ENCODE measurements at regions not wholly inside any gene's neighbourhood (a gene's known extent, or its start where the extent isn't known, plus 50 kb on each side); places are given as distances from the start of the nearest gene placed in this dataset.

DNA sequence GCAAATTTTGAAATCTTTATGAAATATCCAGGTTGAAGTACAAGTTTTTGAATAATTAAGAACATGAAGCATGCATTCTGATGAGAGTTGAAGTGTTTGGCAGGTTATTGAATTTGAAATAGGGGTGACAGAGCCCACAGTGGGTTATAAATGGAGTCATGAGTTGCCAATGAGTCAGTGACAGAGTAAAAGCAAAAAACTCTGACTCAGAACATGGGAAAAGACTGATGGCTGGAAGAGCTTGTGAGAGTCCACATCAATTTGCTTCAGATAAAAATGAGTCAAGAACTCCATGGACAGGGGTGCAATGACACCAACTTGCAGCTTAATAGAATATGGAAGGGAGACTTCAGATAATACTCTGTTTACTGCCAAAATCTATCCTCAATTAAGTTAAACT is 105.3 kb downstream of the SLC6A15 start:
- DNase-seq (ENCODE audit: missing footprints) (no peak), ATAC-seq (no peak)
- intact Hi-C loops (cut with DNase I): no loop called here

DNA sequence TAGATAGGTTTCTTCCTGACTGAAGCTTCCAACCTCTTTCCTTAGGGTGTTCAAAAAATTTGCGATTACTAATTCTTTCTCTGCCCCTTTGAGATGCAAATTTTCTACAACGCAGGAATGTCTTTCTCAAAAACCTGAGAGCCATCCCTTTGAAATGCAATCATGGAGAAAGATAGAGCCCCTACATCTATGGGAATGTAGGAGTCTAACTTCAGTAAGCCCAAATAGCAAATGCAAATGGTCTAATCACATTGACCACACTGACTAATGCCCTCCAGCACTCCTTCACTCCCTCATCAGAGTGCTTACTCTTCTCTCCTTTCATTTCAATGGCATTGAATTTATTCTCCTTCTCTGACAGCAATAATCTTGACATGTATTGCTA is 107.1 kb downstream of the SLC6A15 start:
- ATAC-seq (no peak), DNase-seq (ENCODE audit: missing footprints) (no peak)
- intact Hi-C loops (cut with DNase I): no loop called here

DNA sequence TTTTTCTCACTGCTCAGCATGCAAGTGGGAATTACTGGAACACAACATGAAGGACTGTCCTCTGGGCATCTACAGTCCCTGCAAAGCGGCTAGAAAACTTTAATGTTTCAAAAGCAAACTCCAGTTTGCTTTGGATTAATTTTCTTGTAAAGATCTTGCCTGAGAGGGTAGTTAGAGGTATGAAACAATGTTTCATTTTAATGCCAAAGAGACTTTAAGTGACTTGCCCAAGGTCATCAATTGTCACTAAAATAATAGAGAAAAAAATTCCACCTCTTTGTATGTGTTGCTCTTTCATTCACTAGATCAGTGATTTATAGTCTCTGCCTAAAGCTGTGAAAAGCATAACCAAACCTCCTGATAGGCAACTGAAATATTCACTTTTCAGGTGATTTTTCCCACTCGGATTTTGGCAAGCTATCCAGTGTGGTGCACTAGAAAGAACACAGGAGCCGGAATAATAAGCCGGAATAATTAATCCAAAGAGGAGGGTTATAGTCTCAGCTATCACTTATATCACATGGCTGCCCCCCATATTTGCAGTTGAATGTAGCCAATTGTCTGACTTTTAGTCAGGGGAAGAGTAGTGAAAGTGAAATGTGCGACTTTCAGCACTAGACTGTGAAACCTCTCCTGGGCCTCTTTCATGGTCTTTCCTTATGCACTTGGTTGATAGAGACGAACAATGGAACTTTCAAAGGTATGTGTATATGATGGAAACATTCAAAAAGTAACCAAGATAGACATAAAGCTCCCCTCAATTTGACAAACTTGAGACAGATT is 107.7 kb downstream of the SLC6A15 start:
- no peak for ATAC-seq
- intact Hi-C loops (cut with DNase I): no loop called here
- no peak for DNase-seq (ENCODE audit: missing footprints)

DNA sequence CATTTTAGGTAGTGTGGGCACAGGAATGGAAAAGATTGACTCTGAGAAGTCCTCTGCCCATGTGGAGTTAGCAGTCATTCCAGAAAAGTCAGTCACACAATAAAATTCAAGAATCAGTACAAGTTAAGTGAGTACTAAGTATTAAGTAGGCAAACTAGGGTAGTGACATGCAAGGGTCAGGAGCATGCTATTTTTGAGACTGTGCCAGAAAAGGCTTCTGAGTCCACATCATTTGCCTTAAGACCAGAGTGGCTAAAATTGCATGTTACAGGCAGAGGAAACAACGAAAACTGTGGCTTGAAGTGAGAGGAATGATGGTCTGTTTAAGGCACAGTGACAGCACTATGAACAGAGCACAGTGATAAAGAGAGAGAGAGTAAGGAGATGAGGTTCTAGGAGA is 108.9 kb downstream of the SLC6A15 start:
- intact Hi-C loops (cut with DNase I): no loop called here
- DNase-seq (ENCODE audit: missing footprints) (no peak), ATAC-seq (no peak)

GRCh38 chr12:84802161-84802560 is 110.4 kb downstream of the SLC6A15 start:
- ATAC-seq (no peak), DNase-seq (ENCODE audit: missing footprints) (no peak)
- intact Hi-C loops (cut with DNase I): no loop called here

DNA sequence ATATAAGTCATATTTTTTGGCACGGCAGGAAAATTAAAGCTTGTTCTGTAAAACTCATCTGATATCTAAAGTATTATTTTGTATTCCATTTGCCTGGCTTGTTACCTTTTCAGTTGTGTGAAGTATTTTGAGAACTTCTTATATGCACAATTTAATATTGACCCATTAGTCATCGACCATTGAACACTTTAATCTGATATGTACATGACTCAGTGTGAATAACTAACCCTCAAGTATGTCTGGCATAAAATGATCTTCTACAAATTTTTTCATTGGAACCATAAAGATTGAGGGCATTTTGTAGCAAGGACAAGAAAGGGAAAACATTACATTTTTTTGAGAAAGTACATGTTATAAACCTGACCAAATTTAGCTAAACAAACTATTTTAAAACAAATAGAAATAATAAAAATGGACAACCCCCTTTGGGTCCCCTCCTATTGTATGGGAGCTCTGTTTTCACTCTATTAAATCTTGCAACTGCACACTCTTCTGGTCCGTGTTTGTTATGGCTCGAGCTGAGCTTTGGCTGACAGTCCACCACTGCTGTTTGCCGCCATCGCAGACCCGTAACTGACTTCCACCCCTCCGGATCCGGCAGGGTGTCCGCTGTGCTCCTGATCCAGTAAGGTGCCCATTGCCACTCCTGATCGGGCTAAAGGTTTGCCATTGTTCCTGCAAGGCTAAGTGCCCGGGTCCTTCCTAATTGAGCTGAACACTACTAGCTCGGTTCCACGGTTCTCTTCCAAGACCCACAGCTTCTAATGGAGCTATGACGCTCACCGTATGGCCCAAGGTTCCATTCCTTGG is 118.8 kb downstream of the SLC6A15 start:
- intact Hi-C loops (cut with DNase I): no loop called here
- ATAC-seq: no peak
- DNase-seq (ENCODE audit: missing footprints): peak; percentile 48

DNA sequence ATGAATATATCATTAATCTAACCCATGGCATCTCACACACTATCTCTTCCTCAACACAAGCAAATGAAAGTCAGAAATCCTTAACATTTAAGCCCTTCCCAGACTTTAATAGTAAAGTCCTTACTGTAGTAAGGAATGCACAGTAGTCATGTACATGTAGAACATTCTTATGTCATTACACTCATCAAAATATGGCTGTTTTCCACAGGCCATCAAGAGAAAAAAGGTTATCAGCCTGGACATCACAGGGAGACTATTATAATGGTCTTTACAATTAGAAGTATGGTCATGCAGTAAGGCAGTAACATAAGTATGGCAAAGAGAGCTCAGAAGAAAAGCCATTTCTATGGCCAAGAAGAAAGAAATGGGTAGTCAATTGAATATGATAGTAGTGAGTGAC is 121.2 kb downstream of the SLC6A15 start:
- intact Hi-C loops (cut with DNase I): no loop called here
- DNase-seq (ENCODE audit: missing footprints) (no peak), ATAC-seq (no peak)

DNA sequence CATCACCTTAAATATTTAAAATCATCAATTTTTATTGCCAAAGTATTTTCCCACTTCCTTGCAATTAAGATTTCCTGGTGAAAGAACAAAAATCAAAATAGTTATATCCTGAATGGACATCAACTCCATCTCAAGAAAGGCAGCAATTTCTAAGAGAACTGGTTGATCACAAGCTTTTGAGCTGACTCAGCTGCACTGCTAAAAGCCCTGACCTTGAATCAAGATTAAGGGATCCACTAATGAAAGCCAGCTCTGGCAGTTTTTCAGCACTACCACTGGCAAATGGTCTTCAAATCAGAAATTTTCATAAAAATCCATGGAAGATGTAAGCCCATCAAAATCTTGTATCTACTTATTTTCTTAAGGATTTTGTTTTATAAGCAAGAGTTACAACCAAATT is 123.4 kb downstream of the SLC6A15 start:
- DNase-seq (ENCODE audit: missing footprints) (no peak), ATAC-seq (no peak)
- intact Hi-C loops (cut with DNase I): no loop called here

DNA sequence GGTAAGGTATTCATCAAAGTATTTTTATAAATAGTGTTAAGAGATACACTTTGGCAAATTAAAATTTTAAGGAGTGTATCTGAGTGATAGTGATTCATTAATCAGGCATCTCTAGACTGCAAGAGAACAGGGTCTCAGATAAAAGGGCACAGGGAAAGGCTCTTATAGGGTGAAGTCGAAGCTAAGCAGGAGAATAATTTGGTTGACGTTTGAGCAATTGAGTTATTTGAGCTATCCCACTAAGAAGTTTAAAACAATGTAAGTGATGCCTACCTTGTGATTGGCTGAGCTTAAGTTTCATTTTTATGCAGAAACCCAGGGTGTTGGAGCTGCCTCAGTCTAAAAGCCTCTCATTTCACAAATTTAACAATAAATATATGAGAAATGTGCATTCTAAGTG is 125.3 kb downstream of the SLC6A15 start:
- ATAC-seq (no peak), DNase-seq (ENCODE audit: missing footprints) (no peak)
- intact Hi-C loops (cut with DNase I): no loop called here

DNA sequence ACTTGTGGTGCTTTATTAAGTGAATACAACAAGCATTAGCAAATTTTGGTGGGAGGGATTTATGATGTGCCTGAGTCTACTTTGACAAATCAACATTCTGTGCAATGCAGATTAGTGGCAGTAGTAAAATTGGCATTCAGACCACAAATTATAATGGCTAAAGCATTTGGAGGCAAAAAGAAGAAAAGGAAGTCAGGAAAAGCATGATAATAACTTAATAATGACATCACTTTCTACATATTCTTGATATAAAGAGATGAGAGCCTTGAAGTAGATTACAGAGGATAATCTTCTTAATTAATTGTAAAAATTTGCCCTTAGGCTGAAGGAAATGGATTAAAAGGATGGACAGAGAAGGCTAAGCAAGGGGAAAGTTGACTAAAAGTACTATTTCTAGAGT is 126.0 kb downstream of the SLC6A15 start:
- ATAC-seq (no peak), DNase-seq (ENCODE audit: missing footprints) (no peak)
- intact Hi-C loops (cut with DNase I): no loop called here

DNA sequence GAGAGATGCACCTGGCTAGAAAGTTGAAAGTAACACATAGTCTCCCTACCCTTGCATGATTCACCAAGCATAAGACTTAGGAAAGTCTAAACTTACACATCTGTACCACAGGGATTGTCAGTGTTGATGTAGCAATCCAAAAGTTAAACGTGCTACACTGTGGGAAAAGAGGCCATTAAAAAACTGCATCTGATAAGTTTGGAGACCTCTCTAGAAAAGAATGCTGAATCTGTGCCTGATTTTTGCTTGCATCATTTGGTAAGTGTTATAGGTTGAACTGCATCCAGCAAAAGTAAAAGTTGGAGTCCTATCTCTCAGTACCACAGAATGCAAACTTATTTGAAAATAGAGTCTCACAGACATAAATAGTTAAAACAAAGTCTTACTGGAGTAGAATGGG is 126.6 kb downstream of the SLC6A15 start:
- ATAC-seq (no peak), DNase-seq (ENCODE audit: missing footprints) (no peak)
- intact Hi-C loops (cut with DNase I): no loop called here

DNA sequence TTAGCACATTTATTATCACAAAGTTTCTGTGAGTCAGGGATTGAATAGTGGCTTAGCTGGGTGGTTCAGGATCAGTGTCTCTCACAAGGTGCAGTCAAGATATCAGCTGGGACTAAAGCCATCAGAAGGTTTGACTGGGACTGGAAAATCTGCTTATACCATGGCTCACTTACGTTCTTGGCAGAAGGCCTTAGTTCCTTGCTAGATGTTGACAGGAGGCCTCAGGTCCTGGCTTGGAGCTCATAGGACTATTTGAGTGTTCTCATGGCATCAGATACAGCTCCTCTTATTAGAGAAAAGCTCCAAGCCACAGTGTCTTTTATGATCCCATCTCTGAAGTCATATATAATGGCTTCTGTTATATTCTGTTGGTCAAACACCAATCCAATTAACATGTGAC is 127.3 kb downstream of the SLC6A15 start:
- ATAC-seq (no peak), DNase-seq (ENCODE audit: missing footprints) (no peak)
- intact Hi-C loops (cut with DNase I): no loop called here

- ATAC-seq: no peak
- intact Hi-C loops (cut with DNase I): no loop called here
- DNase-seq (ENCODE audit: missing footprints): no peak
Measured at GRCh38 chr12:84779169-84779568, 133.4 kb downstream of the SLC6A15 start.

DNA sequence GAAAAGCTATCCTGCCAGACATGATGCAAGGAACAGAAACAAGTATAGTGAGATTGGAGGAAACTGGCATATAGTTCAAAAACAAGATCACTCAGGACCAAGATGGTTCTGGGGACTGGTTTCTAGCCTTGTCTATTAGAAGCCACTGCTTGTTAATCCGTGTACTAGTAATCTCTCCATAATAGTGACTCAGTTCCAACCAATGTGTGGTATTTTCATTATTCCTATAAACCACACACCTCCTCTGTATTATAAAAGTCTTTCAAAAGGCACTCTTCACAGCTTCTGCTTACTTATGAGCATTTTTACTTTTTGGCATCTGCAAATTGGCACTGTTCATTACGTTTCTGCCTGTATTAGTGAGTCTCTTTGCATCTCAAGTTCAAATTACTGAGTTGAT is 140.3 kb downstream of the SLC6A15 start:
- no peak for ATAC-seq
- intact Hi-C loops (cut with DNase I): no loop called here

GRCh38 chr12:84767079-84767478 is 145.5 kb downstream of the SLC6A15 start:
- ATAC-seq (no peak), DNase-seq (ENCODE audit: missing footprints) (no peak)
- intact Hi-C loops (cut with DNase I): no loop called here

More for the DNA sequence above, 140.3 kb downstream of the SLC6A15 start:
- no peak for DNase-seq (ENCODE audit: missing footprints)

DNA sequence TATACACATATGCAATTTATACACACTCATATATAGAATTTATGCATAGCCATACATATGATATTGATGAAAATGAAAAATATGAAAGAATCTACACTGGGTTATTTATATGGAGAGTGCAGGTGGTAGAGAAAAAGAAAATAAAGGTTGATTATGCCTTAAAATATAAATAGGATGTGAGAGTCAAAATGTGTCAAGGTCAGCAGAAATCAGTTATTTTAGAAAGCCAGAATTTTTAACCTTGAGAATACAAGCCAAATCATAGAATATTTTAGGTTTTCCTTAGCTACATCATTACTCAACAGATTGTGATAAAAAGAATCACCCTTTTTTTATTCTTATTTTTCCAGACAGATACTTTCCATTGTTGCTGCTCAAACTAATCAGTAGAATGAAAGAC is 146.2 kb downstream of the SLC6A15 start:
- DNase-seq (ENCODE audit: missing footprints) (no peak), ATAC-seq (no peak)
- intact Hi-C loops (cut with DNase I): no loop called here

DNA sequence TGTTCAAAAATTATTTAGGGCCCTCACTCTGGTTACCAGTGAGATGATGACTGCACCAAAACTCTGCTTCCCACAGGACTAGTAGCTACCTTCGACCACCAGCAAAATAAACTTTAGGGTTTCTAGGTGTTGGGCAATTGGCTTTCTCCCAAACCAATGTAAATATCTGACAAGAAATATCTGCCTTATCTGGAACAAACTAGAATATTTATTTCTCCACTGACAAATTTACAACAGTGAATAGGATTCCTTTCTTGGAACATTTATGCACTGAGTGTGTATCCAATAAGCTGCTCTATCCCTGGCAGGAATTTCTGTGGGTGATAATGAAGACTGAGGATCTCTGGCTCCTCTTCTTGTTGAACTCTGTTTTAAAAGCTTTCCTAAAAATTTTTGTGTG is 148.6 kb downstream of the SLC6A15 start:
- DNase-seq (ENCODE audit: missing footprints): no peak
- intact Hi-C loops (cut with DNase I): no loop called here
- ATAC-seq: no peak

DNA sequence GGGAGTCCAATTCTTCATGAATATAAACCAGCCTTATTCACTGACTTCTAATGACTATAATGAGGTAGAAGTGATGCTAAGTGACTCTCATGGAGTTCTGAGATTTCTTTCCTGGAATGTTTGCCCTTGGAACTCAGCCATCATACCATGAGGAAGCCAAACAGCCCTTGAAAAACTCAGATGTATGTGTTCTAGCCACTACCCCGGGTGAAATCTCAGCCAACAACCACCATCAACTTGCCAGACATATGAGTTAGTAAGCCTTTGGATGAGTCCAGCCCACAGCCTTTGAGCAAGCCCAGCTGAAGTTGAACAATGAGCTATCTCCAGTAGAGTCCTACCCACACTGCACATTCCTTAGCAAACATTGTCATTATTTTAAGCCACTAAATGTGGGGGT is 149.5 kb downstream of the SLC6A15 start:
- intact Hi-C loops (cut with DNase I): no loop called here
- ATAC-seq: no peak
- no peak for DNase-seq (ENCODE audit: missing footprints)

DNA sequence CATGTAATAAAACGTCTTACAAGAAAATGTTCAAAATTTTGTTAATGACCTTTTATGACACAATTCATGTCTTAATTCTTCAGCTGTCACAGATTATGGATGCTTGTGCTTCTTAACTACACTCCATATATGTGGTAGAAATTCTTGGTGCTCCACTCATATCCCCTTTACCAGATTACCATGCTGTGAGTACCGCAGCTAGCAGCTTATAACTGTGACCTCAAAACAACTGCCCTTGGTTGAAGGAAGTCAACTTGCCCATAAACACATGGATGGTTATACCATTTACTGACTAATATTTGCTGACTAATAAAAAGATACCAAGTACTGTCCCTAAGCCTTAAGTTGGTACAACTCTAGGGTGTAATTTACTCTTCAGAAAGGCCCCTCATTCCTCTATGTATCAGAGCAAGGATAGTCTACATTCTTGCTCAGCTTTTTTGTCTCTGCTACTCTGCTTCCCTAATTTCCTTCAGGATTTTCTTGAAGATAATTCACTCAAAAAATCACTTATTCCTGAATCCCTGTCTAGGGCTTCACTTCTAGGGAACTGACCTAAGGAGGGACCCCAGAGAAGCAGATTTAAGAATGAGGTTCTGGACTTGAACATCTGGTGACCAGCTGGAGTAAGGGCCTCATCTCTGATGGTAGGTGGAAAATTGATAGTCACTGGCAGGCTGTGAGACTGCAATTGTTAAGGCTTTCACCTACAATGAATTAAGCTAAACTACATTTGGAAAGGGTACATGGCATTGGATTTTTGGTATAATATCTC is 152.3 kb downstream of the SLC6A15 start:
- DNase-seq (ENCODE audit: missing footprints) (no peak), ATAC-seq (no peak)
- intact Hi-C loops (cut with DNase I): no loop called here

DNA sequence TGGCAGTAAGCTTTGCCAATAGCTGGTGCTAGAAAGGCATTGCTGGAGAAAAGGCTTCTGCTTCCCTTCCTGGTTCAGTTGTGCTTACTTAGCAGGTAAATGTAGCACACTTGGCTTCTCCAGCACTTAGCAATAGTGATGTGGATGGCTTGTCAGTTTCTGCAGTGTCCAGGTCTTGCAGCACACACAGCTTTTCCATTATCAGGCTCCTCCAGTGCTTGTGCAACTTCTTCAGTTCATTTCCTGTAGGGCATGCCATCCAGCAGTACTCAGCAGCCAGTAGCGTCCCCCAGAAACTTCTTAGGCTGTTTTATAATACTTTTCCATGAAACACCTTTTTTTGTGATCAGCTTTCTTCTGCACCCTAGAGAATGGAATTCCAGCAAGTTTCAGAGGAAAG is 154.6 kb downstream of the SLC6A15 start:
- intact Hi-C loops (cut with DNase I): no loop called here
- DNase-seq (ENCODE audit: missing footprints): no peak
- ATAC-seq: no peak

Data from Right ventricle myocardium inferior (tissue), 1 donor.